ENCODE measurements at regions not wholly inside any gene's neighbourhood (a gene's known extent, or its start where the extent isn't known, plus 50 kb on each side); places are given as distances from the start of the nearest gene placed in this dataset.

GRCh38 chr4:44086753-44087152, 361.9 kb downstream of the KCTD8 start:
- TF ChIP-seq POLR2A (IDR thresholded peaks at IDR 0.05) (no peak), CTCF (IDR thresholded peaks at IDR 0.05) (no peak)
